ENCODE measurements at regions not wholly inside any gene's neighbourhood (a gene's known extent, or its start where the extent isn't known, plus 50 kb on each side); places are given as distances from the start of the nearest gene placed in this dataset.

DNA sequence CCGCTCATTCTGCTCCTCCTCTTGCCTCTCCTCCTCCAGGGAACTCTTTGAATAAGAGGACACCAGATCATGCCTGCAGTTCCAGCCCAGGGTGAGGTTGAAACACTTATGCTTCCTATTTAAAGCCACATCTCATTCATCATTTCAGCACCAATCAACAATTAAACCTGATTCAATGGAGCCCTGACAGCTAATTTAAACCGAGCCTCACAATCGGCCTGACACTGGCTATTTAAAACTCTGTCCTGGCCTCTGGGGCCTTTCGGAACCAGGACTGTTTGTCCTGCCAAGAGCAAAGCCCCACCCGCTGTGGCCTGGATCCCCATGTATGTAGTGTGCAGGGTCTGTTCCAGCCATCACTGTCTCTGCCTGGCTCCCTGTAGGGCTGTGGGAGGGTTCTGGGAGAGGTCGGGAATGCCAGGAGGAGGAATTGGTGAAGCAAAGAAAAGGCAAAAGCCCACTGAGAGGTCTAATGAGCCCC is 97.4 kb downstream of the MCFD2 start:
- 32 to 69% (median 64%) methylated on average over 6 of the region's 6 CpGs for WGBS, 5 donors
- DNase-seq: no peak
- TF ChIP-seq EP300 (IDR thresholded peaks at IDR 0.05) (peak; percentile 92), POLR2A (IDR thresholded peaks at IDR 0.05) (no peak), POLR2AphosphoS5 (IDR thresholded peaks at IDR 0.05) (peak; percentile 47 to 90 (median 55))
- TF ChIP-seq, protein P1, sequence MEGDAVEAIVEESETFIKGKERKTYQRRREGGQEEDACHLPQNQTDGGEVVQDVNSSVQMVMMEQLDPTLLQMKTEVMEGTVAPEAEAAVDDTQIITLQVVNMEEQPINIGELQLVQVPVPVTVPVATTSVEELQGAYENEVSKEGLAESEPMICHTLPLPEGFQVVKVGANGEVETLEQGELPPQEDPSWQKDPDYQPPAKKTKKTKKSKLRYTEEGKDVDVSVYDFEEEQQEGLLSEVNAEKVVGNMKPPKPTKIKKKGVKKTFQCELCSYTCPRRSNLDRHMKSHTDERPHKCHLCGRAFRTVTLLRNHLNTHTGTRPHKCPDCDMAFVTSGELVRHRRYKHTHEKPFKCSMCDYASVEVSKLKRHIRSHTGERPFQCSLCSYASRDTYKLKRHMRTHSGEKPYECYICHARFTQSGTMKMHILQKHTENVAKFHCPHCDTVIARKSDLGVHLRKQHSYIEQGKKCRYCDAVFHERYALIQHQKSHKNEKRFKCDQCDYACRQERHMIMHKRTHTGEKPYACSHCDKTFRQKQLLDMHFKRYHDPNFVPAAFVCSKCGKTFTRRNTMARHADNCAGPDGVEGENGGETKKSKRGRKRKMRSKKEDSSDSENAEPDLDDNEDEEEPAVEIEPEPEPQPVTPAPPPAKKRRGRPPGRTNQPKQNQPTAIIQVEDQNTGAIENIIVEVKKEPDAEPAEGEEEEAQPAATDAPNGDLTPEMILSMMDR (IDR thresholded peaks at IDR 0.05): no peak
- Histone ChIP-seq H3K9me3 (no peaks in the 10 kb centered on the region), H3K4me1 (peaks cover 2 to 44% (median 28%) of the 10 kb centered on the region in 4 donors), H3K27me3 (no peaks in the 10 kb centered on the region), H3K4me3 (no peak overlapping the region), H3K27ac (peak overlapping the region in 3 of 5 donors; percentile 55 to 66 (median 59)), H3K36me3 (no peaks in the 10 kb centered on the region)
- intact Hi-C loops (cut with DNase I; ENCODE audit: low total_unique reads): no loop called here

DNA sequence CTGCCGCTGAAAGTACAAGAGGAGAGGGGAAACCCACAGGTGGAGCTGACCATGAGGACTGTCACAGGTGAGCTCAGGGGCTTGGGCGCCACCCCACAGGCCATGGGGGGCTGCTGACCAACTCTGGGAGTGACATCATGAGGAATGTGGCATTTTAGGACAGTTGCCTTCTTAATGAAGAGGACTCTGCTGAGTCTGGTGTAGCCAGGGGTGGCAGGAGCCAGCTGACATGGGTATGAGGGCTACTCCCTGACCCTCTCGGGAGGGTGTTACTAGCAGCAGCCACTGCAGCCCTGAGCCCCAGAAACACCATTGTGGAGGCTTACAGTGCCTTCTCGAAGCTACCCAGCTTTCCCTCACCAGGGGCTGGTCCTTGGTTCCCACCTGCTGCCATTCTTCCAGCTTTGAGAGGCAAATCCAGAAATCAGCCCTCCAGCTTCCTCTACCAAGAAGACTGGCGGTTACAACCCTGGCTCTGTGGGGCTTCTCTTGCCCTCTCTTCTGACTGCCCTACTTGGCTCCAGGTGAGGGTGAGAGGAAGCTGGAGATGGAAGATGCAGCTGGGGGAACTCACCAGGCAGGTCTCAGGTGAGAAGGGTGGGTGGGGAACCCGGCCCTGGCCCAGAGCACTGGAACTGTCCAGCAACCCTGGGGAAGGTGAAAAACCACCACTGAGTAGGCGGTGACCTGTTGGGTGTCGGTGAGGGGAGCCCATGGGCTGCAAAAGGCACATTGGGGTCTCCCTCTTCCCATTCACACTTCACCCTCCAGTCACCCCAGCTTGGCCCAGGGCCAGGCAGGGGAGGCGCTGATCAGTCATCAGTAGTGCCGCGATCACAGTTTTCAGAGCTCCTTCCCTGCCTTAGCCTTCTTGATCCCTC is 98.5 kb downstream of the MCFD2 start:
- WGBS, 5 donors: 83 to 91% (median 89%) methylated on average over 8 to 11 of the region's 11 CpGs
- peak overlapping the region in 2 of 5 donors; percentile 55 to 59 for H3K27ac ChIP-seq
- intact Hi-C loops (cut with DNase I; ENCODE audit: low total_unique reads): no loop called here
- no peak for TF ChIP-seq POLR2AphosphoS5 (IDR thresholded peaks at IDR 0.05)
- TF ChIP-seq, protein P1 (IDR thresholded peaks at IDR 0.05): no peak
- no peak for TF ChIP-seq EP300 (IDR thresholded peaks at IDR 0.05)
- no peak for TF ChIP-seq POLR2A (IDR thresholded peaks at IDR 0.05)
- H3K36me3 ChIP-seq: no peaks in the 10 kb centered on the region
- no peaks in the 10 kb centered on the region for H3K27me3 ChIP-seq
- peaks cover 4 to 55% (median 39%) of the 10 kb centered on the region in 4 donors for H3K4me1 ChIP-seq
- DNase-seq: no peak
- no peak overlapping the region for H3K4me3 ChIP-seq
- H3K9me3 ChIP-seq: no peaks in the 10 kb centered on the region

DNA sequence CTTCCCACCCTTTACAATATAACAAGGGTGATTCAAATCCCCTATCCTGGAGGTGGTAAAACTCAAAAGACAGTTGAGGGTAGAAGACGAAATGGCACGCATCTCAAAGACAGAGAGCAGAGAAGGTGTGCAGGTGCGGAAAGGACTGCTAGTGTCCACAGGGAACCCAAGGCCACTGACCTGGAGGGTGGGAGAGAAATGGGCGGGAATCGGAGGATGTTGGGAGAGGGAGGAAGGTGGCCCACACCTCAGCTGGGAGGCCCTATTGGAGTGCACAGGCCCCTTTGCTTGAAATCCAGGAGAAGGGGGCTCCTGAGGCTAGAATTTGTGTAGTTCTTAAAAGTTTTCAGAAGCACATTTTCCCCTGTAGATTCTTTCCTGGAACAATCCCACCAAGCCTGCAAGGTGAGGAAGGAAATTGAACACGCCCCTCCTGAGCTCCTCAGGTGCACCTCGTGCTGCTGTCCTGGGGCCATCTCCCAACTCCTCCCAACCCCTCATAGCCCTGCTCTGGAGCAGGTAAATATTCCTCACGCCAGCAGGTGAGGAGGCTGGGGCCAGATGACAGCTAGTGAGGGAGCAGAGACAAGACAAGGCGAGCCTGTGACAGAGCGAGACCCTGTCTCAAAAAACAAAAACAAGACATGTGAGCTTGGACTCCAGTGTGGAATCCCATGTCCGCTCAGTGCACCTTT is 99.3 kb downstream of the MCFD2 start:
- no peak for TF ChIP-seq EP300 (IDR thresholded peaks at IDR 0.05)
- H3K27me3 ChIP-seq: no peaks in the 10 kb centered on the region
- H3K4me1 ChIP-seq: peaks cover 4 to 60% (median 44%) of the 10 kb centered on the region in 4 donors
- H3K27ac ChIP-seq: no peak overlapping the region
- no peak overlapping the region for H3K4me3 ChIP-seq
- H3K36me3 ChIP-seq: no peaks in the 10 kb centered on the region
- 91 to 96% (median 92%) methylated on average over 11 of the region's 11 CpGs for WGBS, 5 donors
- intact Hi-C loops (cut with DNase I; ENCODE audit: low total_unique reads): no loop called here
- DNase-seq: no peak
- no peaks in the 10 kb centered on the region for H3K9me3 ChIP-seq

DNA sequence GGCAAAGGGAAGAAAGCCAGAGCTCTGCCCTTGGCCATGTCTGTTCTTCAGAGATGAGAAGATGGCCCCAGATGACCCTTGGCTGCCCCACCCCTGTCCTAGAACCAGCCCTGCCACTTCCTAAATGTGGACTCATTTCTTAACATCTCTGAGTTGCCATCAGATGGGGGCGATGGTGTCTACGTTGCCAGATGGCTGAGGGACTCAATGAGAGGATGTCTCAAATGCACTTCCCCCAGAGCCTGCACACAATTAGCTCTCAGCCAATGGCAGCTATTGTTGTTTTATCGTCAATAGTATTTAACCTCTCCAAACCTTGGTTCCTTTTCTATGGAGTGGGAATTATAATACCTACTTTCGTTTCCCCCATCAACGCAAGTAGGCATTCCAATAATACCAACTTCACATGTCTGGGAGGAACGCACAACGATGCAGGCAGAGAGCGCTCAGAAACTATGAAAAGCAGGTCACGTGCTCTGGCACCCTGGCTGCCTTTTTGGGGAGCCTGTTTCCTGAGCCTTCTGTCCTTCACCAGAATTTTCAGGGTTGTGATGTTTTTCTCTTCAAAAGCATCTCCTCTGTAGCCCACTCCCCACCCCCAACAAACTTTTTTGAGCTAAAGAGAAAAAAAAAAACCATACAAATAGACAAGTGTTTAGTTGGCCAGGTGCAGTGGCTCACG is 100.3 kb downstream of the MCFD2 start:
- no peaks in the 10 kb centered on the region for H3K36me3 ChIP-seq
- intact Hi-C loops (cut with DNase I; ENCODE audit: low total_unique reads): no loop called here
- WGBS, 5 donors: 87 to 91% (median 88%) methylated on average over 10 of the region's 10 CpGs
- peak overlapping the region in 3 of 5 donors; percentile 72 to 75 (median 75) for H3K27ac ChIP-seq
- TF ChIP-seq POLR2AphosphoS5 (IDR thresholded peaks at IDR 0.05): no peak
- no peak for TF ChIP-seq EP300 (IDR thresholded peaks at IDR 0.05)
- TF ChIP-seq, protein P1 (IDR thresholded peaks at IDR 0.05): no peak
- TF ChIP-seq POLR2A (IDR thresholded peaks at IDR 0.05): no peak
- peaks cover 4 to 60% (median 45%) of the 10 kb centered on the region in 4 donors for H3K4me1 ChIP-seq
- no peaks in the 10 kb centered on the region for H3K9me3 ChIP-seq
- no peak for DNase-seq
- H3K4me3 ChIP-seq: no peak overlapping the region
- H3K27me3 ChIP-seq: no peaks in the 10 kb centered on the region
